HG02678 (cell line): ENCODE measurements at regions not wholly inside any gene's neighbourhood (a gene's known extent, or its start where the extent isn't known, plus 50 kb on each side); places are given as distances from the start of the nearest gene placed in this dataset.

Experiments
- ATAC-seq: cut with Tn5 transposase; IDR thresholded peaks from one replicate; pipeline ENCODE4 v1.9.1; 2021; ENCODE audit warnings: mild to moderate bottlenecking, moderate library complexity; ENCODE audit not compliant: unreplicated experiment

- ATAC-seq, result no peak
These were observed 92.2 kb downstream of the MRPL36 start for GRCh38 chr5:1707467-1707866.

GRCh38 chr5:1706428-1706827 is 93.2 kb downstream of the MRPL36 start:
- ATAC-seq, result no peak

- no peak for ATAC-seq
These were observed 93.6 kb downstream of the MRPL36 start for GRCh38 chr5:1706021-1706420.

GRCh38 chr5:1704676-1705075 is 95.0 kb downstream of the MRPL36 start:
- no peak for ATAC-seq

GRCh38 chr5:1704266-1704665 is 95.4 kb downstream of the MRPL36 start:
- ATAC-seq, result no peak

- no peak for ATAC-seq
These were observed 96.1 kb downstream of the MRPL36 start for GRCh38 chr5:1703352-1704050.

- ATAC-seq, result no peak
These were observed 97.3 kb downstream of the MRPL36 start for GRCh38 chr5:1702318-1702717.

- ATAC-seq, result no peak
These were observed 97.8 kb downstream of the MRPL36 start for GRCh38 chr5:1701884-1702283.

GRCh38 chr5:1701216-1701864 is 98.3 kb downstream of the MRPL36 start:
- ATAC-seq, result no peak

GRCh38 chr5:1699394-1699793 is 100.2 kb downstream of the MRPL36 start:
- ATAC-seq, result no peak

GRCh38 chr5:1698589-1699316 is 100.9 kb downstream of the MRPL36 start:
- ATAC-seq, result no peak

- ATAC-seq, result no peak
These were observed 107.3 kb downstream of the MRPL36 start for GRCh38 chr5:1692381-1692780.

GRCh38 chr5:1687301-1687970 is 112.2 kb downstream of the MRPL36 start:
- ATAC-seq, result no peak

GRCh38 chr5:1686016-1686802 is 113.4 kb downstream of the MRPL36 start:
- ATAC-seq, result no peak

- ATAC-seq, result no peak
These were observed 114.6 kb downstream of the MRPL36 start for GRCh38 chr5:1685066-1685465.

GRCh38 chr5:1681955-1682354 is 117.7 kb downstream of the MRPL36 start:
- no peak for ATAC-seq

- ATAC-seq, result no peak
These were observed 126.5 kb downstream of the MRPL36 start for GRCh38 chr5:1673042-1673677.

- ATAC-seq, result no peak
These were observed 127.2 kb downstream of the MRPL36 start for GRCh38 chr5:1672396-1672795.

- ATAC-seq, result no peak
These were observed 128.3 kb downstream of the MRPL36 start for GRCh38 chr5:1671351-1671750.

GRCh38 chr5:1670351-1670750 is 129.3 kb downstream of the MRPL36 start:
- no peak for ATAC-seq
